Adrenal gland (tissue), 5 donors: ENCODE measurements at regions not wholly inside any gene's neighbourhood (a gene's known extent, or its start where the extent isn't known, plus 50 kb on each side); places are given as distances from the start of the nearest gene placed in this dataset.

ENCODE experiments used
- CTCF ChIP-seq, 6 experiments: fragments of 450-650 bp in 4 of 6; fragments of 200-600 bp in 2 of 6; sonication (generic) in 1 of 6; IDR thresholded peaks; 1 replicate in 5 of 6; 2 replicates in 1 of 6; pipeline versions ENCODE4 v1.5.1 to v1.8.0; 2016 to 2021; ENCODE audit warnings: antibody characterized with exemption in 6 of 6, mild to moderate bottlenecking in 2 of 6, moderate library complexity in 1 of 6
- POLR2A ChIP-seq, 2 donors: fragments of 450-650 bp; IDR thresholded peaks; one replicate each; pipeline ENCODE4 v1.6.1; 2017; ENCODE audit warnings: antibody characterized with exemption in 2 of 2, mild to moderate bottlenecking in 2 of 2, moderate library complexity in 1 of 2
- donor health status: DM: no; HTN: no; CAD: no.

- TF ChIP-seq POLR2A (IDR thresholded peaks at IDR 0.05) = no peak
- no peak for TF ChIP-seq CTCF (IDR thresholded peaks at IDR 0.05)
Observed at GRCh38 chr18:42392926-42393325, 437.9 kb downstream of the PIK3C3 start.
